Activated CD8-positive, alpha-beta memory T cell treated with anti-CD3 and anti-CD28 coated beads, Interleukin-2, amount 50 U/mL, for 1 hour (primary cell): ENCODE measurements at regions not wholly inside any gene's neighbourhood (a gene's known extent, or its start where the extent isn't known, plus 50 kb on each side); places are given as distances from the start of the nearest gene placed in this dataset.
"Not testable (repeated sequence)": the region's sequence is repeated elsewhere in the genome, so short reads cannot be mapped to it uniquely, and the experiment has no call there.

Source experiments
- DNase-seq: peaks from one replicate; pipeline ENCODE4 v3.0.0-alpha.2; 2020; ENCODE audit errors: extremely low read depth

DNA sequence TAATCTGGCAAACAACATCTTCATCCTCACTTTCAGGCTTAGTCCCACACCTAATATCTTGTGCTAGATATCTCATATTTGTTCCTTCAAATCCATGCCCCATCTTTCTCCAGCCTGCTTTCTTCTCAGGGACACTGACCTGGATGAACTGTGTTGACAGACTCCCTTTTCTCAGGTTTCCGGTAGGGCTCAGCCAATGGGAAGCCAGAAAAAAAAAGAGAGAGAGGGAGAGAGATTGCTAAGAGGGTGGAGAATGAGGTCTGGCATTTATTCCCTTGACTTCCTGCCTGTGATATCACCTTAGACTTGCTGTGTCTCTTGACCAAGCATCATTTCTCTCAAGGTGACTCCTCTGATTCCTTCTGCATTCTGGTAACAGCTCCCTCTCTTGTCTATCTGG lies 145.6 kb upstream of the ABI3BP start:
- no peak for DNase-seq

DNA sequence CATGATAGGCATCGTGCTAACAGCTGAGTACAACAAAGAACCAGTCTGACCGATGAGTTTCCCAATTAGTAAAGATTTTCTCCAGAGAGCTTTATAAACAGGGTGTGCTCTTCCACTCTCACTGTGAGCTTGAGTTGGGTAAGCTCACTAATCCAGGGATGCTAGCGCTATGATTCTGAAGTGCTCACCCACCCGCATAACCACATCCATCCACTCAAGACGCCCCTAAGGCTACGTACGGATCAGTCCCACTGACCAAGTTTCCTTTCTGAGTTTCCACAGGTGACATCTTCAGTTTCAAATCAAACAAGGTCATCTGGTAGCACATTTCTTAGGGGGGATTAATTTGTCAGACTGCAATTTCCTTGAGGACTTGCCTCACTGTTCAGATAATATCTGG lies 141.1 kb upstream of the ABI3BP start:
- DNase-seq, result no peak

DNA sequence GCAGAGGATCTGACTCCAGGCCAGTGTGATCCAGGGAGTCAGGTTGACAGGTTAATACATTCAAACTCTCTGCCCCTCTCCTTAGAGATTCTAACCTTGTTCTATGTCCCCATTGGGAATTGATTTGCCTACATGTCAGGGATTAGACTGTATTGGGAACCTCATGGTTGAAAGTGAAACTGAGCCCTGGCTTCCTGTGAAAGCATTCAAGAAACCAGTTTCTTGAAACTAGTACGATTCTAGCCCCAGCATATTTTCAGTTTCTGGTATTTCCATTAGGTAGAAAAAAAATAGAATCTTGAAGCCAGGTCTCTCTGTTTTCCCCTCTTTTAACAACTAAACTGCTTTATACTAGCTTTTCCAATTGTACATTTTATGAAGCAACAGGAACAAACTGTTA lies 140.4 kb upstream of the ABI3BP start:
- DNase-seq, result no peak

DNA sequence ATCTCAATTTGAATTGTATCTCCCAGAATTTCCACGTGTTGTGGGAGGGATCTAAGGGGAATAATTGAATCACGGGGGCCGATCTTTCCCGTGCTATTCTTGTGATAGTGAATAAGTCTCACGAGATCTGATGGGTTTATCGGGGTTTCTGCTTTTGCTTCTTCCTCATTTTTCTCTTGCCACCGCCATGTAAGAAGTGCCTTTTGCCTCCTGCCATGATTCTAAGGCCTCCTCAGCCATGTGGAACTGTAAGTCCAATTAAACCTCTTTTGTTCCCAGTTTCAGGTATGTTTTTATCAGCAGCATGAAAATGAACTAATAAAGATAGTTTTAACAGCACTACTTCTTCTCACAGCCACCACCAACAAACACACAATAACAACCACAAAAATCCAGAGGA lies 140.0 kb upstream of the ABI3BP start:
- not testable (repeated sequence) for DNase-seq

DNA sequence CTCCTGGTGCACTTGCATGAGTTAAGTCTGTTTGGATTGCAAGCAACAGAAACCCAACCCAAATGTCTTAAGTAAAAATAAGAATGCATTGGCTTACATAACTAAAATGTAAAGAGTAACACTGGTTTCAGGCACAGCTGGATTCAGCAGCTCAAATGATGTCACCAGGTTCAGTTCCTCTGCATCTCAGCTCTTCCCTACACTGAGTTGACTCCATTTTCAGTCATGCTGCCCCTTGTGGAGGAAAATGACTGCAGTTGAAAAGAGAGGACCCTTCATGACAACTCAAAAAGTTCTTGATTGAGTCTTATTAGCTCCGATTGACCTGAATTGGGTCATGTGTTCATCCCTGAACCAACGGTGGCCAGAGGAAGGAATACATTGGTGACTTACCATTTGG lies 138.5 kb upstream of the ABI3BP start:
- no peak for DNase-seq

DNA sequence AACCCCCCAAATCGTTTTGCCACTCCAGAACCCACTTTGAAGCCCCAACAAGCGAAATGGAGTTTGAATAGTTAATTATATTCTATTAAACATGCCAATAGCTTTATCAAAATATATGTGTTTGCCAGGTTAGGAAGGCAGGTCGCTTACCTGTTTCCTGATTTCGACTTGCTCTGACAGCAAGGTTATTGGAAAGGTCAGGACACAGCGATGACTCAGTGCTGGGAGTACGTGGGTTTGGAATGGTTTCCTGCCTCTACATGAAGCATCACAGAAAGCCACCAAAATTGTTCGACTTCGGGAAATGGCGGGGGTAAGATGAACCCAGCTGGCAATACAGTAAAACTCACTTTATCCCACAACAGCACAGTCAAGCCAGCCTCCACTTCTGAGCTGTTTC lies 135.6 kb upstream of the ABI3BP start:
- no peak for DNase-seq

DNA sequence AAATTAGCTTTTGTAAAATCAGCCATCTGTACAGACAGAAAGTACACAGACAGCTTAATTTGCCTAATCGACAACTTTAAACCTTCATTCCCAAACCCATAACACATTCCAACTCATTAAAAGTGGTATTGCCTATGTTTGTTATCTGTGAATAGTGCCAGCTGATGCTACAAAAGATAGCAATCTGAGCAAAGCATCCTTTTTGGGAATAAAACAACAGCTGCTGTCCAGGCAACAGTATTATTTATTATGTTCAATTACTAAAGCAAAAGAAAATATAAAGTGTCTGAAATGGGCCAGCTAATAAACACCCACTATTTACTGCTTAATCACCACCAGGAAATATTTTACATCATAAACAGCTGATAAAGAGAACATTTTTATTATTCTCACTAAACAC lies 134.8 kb upstream of the ABI3BP start:
- DNase-seq, result no peak

DNA sequence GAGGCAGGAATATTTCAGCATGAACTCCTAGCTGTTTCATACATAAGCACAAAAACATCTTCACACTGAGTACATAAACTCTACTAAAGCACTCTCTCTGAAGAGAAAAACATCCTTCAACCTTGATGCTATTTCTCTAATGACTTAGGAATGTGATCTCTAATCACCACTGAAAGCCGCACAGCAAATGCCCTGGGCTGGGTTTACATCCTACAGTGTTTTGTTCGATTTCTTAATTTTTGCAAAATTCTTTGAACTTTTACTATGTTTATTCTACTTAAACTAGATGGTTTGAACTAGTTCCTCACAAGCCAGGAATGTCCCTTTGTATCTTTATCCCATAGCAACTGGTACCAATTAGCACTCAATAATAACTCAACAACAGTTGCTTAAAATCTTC lies 130.9 kb upstream of the ABI3BP start:
- DNase-seq, result no peak

DNA sequence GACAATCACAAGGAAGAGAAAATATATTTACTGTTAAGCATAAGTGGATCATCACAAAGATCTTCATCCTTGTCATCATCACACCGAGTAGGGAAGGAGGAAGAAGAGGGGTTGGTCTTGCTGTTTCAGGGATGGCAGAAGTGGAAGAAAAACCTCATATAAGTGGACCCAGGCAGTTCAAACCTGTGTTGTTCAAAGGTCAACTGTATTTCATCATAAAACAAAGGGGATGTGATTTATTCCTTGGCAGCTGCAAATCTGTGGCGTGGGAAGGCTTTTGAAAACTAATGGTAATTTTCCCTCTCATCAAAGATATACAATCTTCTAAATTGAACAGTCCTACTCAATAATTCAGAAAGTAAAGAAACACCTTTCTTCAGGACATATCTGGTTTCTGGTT lies 129.9 kb upstream of the ABI3BP start:
- DNase-seq, result no peak

DNA sequence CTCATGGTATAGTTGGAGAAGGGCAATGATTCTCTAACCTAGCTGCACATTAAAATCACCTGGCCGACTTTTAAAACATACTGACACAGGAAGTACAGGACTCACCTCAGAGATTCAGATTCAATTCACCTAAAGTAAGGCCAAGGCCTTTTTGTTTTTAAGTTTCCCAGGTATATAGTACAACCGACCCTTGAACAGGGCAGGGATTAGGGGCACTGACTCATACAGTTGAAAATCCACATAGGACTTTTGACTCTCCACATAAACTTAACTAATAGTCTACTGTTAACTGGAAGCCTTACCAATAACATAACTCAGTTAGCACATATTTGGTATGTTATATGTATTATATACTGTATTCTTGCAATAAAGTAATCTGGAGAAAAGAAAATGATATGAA lies 129.5 kb upstream of the ABI3BP start:
- no peak for DNase-seq

DNA sequence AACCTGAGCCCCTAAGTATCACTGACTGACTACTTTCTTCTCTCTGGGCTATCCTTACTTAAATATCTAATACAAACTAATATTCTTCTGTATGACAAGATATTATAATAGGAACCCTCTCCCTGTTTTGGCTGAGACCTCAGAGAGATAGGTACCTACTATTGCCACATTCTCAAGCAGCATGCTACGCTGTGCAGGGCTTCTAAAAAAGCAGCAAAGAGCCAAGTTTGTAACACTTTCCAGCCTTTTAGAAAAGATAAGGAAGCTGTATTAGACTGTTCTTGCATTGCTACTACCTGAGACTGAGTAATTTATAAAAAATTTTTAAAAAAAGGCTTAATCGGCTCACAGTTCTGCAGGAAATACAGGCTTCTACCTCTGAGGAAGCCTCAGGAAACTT lies 126.8 kb upstream of the ABI3BP start:
- no peak for DNase-seq

DNA sequence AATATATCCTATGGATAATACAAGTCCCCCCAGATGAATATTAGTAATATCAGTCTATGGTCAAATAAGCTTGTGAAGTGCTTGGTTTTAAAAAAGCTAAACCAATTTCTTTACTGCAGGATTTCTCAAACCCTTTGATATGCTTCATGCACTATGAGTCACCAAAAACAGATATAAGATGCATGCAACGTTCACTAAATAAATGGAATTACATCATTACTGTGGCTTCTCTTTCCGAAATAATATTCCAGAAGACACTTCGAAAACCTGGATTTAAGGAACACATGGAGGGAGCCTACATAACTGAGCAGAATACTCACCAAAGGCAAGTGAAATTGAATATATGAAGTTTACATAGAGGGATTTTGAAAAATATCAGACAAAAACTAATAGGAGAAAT lies 126.3 kb upstream of the ABI3BP start:
- no peak for DNase-seq

DNA sequence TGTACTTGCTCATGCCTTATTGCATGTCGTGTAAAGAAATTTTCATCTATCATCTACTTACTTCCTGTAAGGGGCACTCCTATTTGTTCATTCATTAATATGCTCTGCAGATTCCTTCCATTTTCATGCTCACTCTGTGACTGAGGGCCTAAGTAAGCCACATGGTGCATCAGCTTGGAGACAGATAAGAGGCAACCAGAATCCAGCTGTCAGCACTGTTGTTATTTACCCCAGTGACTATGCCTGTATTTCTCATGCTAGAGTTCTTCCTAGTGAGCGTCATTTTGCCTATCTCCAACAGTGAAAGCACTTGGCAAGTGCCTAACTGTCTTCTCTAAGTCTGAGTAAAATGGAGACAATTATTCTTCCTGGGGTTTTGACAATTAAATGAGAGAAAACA lies 124.8 kb upstream of the ABI3BP start:
- DNase-seq, result no peak

DNA sequence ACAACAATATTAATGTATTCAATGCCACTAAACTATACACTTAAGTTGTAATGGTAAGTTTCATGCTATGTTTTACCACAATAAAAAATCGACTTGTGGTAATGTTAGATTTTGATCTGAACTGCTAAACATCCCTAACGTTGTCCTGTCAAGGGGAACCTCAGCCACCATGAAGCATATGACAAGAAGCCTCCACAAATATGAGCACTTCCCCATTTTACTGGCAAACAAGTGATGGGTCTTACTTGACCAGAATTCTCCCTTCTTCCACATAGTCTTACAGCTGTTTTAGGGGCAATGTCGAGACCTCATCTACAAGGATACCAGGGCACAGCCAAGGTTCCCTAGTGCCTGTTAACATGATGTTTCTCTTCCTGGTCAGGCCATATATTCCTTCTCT lies 124.2 kb upstream of the ABI3BP start:
- DNase-seq, result no peak

DNA sequence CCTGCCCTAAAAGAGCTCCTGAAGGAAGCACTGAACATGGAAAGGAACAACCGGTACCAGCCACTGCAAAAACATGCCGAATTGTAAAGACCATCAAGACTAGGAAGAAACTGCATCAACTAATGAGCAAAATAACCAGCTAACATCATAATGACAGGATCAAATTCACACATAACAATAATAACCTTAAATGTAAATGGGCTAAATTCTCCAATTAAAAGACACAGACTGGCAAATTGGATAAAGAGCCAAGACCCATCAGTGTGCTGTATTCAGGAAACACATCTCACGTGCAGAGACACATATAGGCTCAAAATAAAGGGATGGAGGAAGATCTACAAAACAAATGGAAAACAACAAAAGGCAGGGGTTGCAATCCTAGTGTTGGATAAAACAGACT lies 117.1 kb upstream of the ABI3BP start:
- not testable (repeated sequence) for DNase-seq

DNA sequence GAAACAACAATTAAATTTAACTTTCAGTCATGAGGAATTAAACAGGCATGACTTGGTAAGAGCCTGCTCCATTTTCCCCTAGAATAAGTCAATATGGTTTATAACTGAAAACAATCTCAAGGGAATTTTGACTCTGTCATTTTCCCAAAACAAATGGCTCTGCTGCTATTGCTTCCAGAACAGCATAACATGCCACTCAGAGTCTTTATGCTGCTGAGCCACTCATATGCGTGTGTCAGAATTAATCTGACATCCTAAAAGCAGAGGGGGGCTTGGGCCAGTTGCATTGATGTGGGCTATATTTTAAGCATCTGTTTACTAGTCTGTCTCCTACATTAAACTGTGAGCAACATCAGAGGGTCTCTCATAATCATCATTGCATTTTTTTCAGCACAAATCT lies 111.1 kb upstream of the ABI3BP start:
- DNase-seq, result no peak

DNA sequence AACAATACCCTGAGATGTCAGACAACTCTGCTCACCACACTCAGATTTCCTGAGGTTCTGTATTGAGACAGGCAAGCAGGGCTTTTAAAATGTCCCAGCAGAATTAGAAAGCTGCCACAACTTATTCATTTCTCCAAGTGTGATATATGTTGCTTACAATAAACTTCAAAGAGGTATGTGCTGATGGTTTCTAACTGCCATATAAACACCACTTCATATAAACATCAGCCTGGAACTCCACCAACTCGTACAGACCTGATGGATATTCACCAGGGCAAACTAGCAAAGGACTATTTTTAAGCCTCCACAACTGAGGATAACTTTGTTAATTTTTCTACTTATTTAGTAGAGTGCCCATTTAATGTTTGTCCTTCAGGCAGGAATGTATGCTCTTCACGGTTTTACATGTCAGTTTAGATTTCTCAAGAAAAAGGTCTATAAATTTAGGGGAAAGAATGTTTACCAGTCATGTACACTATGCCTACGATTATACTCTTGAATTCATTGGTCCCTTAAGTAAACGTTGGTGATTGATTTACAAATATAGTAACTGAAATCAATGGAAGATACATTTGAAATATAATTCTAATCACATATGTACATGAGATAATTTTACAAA lies 109.6 kb upstream of the ABI3BP start:
- no peak for DNase-seq

DNA sequence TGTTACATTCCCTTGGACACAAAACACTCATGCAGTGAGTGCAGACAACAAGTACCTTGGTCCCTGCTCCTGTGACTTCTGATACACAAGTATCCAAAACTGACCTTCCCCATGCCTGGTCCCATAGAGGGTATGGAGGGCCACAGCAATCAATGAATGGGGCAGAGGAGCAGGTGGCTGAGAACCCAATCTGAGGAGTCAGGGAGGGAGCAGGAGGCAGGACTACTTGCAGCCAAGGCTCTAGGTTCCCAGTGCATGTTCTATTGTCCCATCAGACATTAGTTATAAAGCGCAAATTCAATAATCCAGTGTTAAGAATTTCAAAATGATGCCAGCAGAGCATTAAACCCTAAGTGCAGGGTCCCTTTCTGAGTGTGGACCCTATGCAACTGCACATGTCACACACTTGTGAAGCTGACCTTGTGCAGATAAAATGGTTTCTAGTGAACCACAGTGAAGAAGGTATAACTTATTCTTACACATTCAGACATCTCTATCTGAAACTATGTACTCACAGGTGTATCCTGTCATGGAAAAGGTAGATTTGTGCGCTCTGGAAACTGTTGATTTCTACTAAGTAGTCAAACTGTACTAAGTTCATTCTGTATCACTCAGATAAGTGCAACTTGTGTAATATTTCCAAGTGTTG lies 107.3 kb upstream of the ABI3BP start:
- DNase-seq, result no peak

DNA sequence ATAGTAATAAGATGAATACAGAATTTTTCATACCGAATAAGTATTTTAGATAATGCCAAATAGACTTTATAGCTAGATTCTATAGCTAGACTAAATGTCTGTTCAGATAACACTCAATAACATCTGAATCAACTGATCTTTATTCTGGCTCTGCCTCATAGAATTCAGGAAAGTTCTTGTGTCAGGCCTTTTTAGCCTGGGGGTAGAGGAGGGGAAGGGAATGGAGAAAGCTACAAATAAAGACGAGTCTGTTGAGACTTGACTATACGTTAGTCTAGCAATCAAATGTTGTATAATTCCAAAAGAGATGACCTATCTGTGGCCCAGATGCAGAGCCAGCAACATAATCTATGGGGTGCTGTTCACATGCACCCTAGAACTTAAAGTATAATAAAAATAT lies 106.6 kb upstream of the ABI3BP start:
- no peak for DNase-seq

DNA sequence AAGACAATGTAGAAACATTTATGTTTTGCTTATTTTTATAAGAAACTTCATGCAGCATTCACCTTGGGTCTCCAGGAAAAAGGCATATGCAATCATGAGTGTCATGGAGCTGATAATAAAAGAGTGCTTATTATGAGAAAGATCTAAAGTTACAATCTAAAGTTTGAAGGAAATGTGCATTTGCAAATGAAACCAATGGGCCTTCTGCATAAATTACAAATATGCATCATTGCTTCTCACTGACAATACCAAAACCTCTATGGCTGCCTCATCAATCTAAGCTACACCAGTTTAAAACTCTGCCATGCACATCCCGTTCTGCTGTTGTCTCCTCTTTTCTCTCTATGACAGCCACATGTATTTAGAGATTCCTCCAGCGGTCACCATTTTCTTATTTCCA lies 103.2 kb upstream of the ABI3BP start:
- no peak for DNase-seq

DNA sequence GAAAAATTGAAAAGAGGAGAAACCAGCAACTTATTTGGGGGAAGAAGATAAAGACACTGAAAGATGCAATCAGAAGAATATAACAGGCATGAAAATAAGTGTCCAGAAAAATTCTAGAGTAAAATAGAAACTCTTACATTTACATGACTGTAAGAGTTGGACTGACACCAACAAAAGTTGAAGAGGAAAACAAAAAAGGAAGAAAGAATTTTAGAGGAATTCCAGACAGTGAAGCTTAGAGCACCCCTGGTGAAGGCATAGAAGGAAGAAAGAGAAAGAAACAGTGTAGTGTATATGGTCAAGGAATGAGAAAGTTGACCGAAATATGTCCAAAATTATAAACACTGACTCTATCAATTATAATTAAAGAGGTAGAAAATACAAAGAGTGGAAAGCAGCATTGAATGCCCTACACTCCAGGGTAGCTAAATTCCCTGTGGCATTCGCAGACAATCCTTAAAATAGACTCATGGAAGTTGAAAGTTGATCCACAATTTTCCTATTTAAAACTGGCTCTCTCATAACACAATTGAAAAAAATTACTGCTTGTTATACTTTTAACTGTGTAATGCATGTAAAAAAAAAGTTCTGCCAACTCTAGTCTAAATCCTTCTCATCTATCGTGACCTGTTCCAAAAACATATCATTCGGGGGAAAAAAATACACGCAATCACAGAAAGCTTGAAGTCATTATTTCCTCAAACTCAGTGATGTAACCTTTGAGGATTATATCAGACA lies 102.6 kb upstream of the ABI3BP start:
- DNase-seq, result no peak

DNA sequence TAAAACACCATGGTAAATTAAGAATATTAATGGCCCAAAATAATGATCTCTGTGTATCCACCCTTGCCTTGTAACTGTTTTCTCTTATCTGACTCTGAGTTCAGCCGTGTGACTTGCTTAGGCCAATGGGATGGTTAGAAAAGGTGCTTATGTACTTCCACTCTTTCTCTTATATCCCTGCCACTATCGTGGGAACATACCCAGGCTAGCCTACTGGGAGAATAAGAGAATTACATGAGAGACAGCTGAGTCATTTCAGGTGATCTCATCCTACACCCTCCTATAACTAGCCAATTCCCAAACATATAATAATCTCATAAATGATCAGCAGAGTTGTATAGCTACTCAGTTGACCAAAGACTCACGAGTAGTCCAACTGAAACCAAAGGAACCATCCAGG lies 98.3 kb upstream of the ABI3BP start:
- no peak for DNase-seq

DNA sequence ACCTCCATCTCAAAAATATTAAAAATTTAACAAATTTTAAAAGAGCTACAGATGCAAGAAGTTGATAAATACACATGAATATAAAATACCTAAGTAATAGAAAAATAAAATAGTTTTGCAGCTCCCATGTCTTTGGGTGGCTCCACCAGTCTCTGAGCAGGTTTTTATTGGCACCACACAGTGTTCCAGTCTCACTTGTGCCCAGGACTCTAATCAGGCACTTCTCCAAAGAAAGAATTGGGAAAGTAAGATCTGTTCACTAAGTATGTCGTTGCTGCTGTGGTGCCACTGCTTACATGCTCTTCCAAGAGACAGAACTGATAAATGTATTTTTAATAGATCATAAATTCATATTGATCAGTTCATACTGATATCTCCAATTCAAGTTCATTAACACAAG lies 92.5 kb upstream of the ABI3BP start:
- DNase-seq, result no peak

DNA sequence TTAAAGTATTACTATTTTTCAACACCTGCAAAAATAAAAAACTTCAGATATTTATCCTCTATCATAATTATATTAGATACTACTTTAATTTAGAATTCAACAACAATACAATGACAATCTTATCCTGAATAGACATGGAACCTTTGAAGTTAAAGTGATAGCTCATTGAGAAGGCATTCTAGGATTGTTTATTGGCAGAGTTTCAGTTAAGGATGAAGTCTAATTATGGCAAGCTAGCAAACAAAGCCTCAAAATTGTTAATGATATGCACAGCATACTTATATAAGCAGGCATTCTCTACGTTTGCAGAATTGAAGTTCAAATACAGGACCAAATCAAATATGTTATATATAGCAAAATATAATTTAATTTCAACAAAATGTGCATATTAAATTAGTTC lies 91.2 kb upstream of the ABI3BP start:
- no peak for DNase-seq
